ENCODE measurements at regions not wholly inside any gene's neighbourhood (a gene's known extent, or its start where the extent isn't known, plus 50 kb on each side); places are given as distances from the start of the nearest gene placed in this dataset.

DNA sequence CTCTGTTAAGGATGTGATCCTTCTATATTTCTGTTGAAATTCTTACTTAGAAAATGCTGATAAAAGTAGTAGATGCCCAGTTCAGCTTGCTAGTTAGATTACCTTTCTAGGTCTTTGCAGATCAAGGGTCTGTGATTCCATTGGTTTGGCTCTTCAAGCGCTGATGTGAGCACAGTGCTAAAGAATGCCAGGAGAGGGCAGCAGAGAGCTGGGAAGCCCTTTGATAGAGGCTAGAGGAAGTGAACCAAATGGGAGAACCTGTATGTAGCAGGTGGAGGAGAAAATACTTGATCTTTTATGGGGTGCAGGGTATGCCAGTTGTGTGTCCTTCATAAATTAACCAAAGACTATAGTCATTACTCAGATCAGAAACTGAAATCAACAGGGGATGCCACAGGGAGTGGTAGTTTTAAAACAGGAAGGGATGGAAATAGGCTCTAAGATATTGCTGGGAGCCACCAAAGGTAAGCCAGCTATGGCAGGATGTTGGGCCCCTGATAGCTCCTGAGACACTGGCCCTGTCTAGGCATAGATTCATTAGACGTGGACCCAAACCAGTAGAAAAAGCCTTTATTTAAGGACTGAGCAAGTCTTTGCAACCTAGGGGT is 677.4 kb downstream of the SQOR start:
- TF ChIP-seq CTCF (IDR thresholded peaks at IDR 0.05) (peak in 1 of 3 donors; percentile 39), POLR2A (IDR thresholded peaks at IDR 0.05) (no peak)
